Heart left ventricle (tissue), 16 donors: ENCODE measurements at regions not wholly inside any gene's neighbourhood (a gene's known extent, or its start where the extent isn't known, plus 50 kb on each side); places are given as distances from the start of the nearest gene placed in this dataset.

Experiments used
- ATAC-seq, 4 donors: fragments of 200-7000 bp; cut with Tn5 transposase; one replicate each; pipeline ENCODE4 v1.9.1; 2020 to 2022; ENCODE audit warnings: moderate library complexity in 4 of 4, mild to moderate bottlenecking in 3 of 4, moderate number of reproducible peaks in 1 of 4
- DNase-seq, 5 donors: peaks; one replicate each; pipeline ENCODE4 v3.0.0-alpha.2; 2020
- H3K27ac ChIP-seq, 12 donors: fragments of 200-600 bp; sonication (generic) in 4 of 12; one replicate each; pipeline versions ENCODE4 v1.5.0 to v1.8.0; 2016 to 2022; ENCODE audit warnings: mild to moderate bottlenecking in 2 of 12
- H3K27me3 ChIP-seq, 9 donors: fragments of 200-600 bp; sonication (generic) in 2 of 9; one replicate each; pipeline versions ENCODE4 v1.5.1 to v1.8.0; 2016 to 2022; ENCODE audit warnings: mild to moderate bottlenecking in 3 of 9
- H3K36me3 ChIP-seq, 9 donors: fragments of 200-600 bp; sonication (generic) in 2 of 9; one replicate each; pipeline versions ENCODE4 v1.5.0 to v1.8.0; 2018 to 2022; ENCODE audit warnings: mild to moderate bottlenecking in 2 of 9
- H3K4me1 ChIP-seq, 12 donors: fragments of 200-600 bp; sonication (generic) in 4 of 12; one replicate each; pipeline versions ENCODE4 v1.5.0 to v1.8.0; 2016 to 2022; ENCODE audit warnings: mild to moderate bottlenecking in 3 of 12
- H3K4me3 ChIP-seq, 12 donors: fragments of 200-600 bp; sonication (generic) in 4 of 12; one replicate each; pipeline versions ENCODE4 v1.5.0 to v1.8.0; 2017 to 2022; ENCODE audit warnings: mild to moderate bottlenecking in 9 of 12, moderate library complexity in 4 of 12
- H3K9me3 ChIP-seq, 12 donors: fragments of 200-600 bp; sonication (generic) in 4 of 12; one replicate each; pipeline versions ENCODE4 v1.5.0 to v1.8.0; 2016 to 2022; ENCODE audit warnings: mild to moderate bottlenecking in 1 of 12
- POLR2A ChIP-seq, 2 donors: fragments of 450-650 bp; IDR thresholded peaks; one replicate each; pipeline ENCODE4 v1.6.1; 2017; ENCODE audit warnings: antibody characterized with exemption in 2 of 2, mild to moderate bottlenecking in 2 of 2, moderate library complexity in 2 of 2
- WGBS, 4 donors: extraction: QIAGEN DNeasy Blood & Tissue Kit in 2 of 4; methylation state at CpG; one replicate each; pipeline versions ENCODE4 v1.1.5 to v1.1.7; 2013 to 2018; 5-methylcytosine and 5-hydroxymethylcytosine counted together
- intact Hi-C, 10 donors: fragments of 100-400 bp; cut with DNase I; formaldehyde crosslinking; loops; one replicate each; pipeline versions ENCODE4 v1.11.1 to v1.14.2; 2022
- TF ChIP-seq, protein P1 (sequence below), 12 donors: fragments of 200-600 bp; sonication (generic) in 4 of 12; IDR thresholded peaks; one replicate each; pipeline versions ENCODE4 v1.5.0 to v1.8.0; 2018 to 2022; ENCODE audit warnings: antibody characterized with exemption in 12 of 12, mild to moderate bottlenecking in 5 of 12
- donor health status: ischemic (EF 13 %, LVEDD 7.1; RV severe dilation, severe dysfunction).
- donor health status: healthy with polysubstance abuse.
- donor health status: DM: no; HTN: yes; CAD: no.
- donor health status: DM: no; HTN: no; CAD: no.
- donor health status: ischemic (EF 25% LVEDD 6.9; RV normal size, moderate dysfunction).
- donor health status: ischemic (EF 25% LVEDD 5.7; RV mildly dilated, moderate dysfunction).
- donor health status: healthy.
- donor health status: DM: yes; HTN: yes; CAD: no.
- donor health status: ischemic (EF 35%, LVEDD 5.7; RV mildly dilated, moderate dysfunction).
- donor health status: nonischemic (EF 11% LVEDD 7.7; RV severe dilation, severe dysfunction).
- donor health status: DM: yes; HTN: yes; CAD: no.
- donor health status: PGD.
- donor health status: ischemic (EF 29% LVEDD 5.4; RV normal size, mild dysfunction).
- donor health status: nonischemic (EF 23%, LVEDD 6.1; RV moderate dilation, normal function).

GRCh38 chr6:122553697-122554096, 56.5 kb upstream of the PKIB start:
- H3K4me3 ChIP-seq: no peak overlapping the region
- intact Hi-C loops: no loop called here
- no peaks in the 10 kb centered on the region for H3K27me3 ChIP-seq
- H3K27ac ChIP-seq: no peak overlapping the region
- 56 to 68% (median 58%) methylated on average over 3 of the region's 3 CpGs for WGBS, 4 donors
- TF ChIP-seq POLR2A (IDR thresholded peaks at IDR 0.05): no peak
- TF ChIP-seq, protein P1, sequence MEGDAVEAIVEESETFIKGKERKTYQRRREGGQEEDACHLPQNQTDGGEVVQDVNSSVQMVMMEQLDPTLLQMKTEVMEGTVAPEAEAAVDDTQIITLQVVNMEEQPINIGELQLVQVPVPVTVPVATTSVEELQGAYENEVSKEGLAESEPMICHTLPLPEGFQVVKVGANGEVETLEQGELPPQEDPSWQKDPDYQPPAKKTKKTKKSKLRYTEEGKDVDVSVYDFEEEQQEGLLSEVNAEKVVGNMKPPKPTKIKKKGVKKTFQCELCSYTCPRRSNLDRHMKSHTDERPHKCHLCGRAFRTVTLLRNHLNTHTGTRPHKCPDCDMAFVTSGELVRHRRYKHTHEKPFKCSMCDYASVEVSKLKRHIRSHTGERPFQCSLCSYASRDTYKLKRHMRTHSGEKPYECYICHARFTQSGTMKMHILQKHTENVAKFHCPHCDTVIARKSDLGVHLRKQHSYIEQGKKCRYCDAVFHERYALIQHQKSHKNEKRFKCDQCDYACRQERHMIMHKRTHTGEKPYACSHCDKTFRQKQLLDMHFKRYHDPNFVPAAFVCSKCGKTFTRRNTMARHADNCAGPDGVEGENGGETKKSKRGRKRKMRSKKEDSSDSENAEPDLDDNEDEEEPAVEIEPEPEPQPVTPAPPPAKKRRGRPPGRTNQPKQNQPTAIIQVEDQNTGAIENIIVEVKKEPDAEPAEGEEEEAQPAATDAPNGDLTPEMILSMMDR (IDR thresholded peaks at IDR 0.05): no peak
- no peak for DNase-seq
- no peaks in the 10 kb centered on the region for H3K36me3 ChIP-seq
- H3K9me3 ChIP-seq: peaks cover 0 to 2% (median 0%) of the 10 kb centered on the region in 12 donors
- no peaks in the 10 kb centered on the region for H3K4me1 ChIP-seq
- ATAC-seq: no peak

DNA sequence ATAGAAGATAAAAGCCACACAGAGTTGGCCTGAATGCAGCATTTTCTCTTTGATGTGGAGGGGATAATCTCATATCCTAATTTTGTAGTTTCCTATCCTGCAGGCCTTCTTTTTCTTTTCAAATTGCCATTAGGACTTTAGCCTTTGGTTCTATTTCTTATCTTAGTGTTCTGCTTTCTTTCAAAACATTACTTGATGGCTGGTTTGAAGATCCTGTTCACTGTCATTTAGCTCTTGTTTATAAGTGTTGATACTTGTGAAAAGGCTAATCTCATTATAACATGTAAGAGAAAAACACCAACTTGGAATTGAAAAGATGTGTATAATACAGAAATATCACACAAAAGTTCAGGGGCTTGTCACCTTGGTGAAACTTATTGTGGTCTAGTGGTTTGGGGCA, 54.6 kb upstream of the PKIB start:
- DNase-seq (no peak), ATAC-seq (no peak)
- H3K36me3 ChIP-seq: no peaks in the 10 kb centered on the region
- H3K27ac ChIP-seq: no peak overlapping the region
- TF ChIP-seq, protein P1 (IDR thresholded peaks at IDR 0.05): no peak
- TF ChIP-seq POLR2A (IDR thresholded peaks at IDR 0.05): no peak
- no peaks in the 10 kb centered on the region for H3K4me1 ChIP-seq
- no peak overlapping the region for H3K4me3 ChIP-seq
- intact Hi-C loops: no loop called here
- H3K27me3 ChIP-seq: no peaks in the 10 kb centered on the region
- H3K9me3 ChIP-seq: peaks cover 0 to 9% (median 0%) of the 10 kb centered on the region in 12 donors

GRCh38 chr6:122558080-122558479, 52.1 kb upstream of the PKIB start:
- no peak for ATAC-seq
- intact Hi-C loops: no loop called here

More at GRCh38 chr6:122558080-122558479, 52.1 kb upstream of the PKIB start:
- DNase-seq: no peak
- H3K27me3 ChIP-seq: no peaks in the 10 kb centered on the region
- H3K27ac ChIP-seq: no peak overlapping the region
- TF ChIP-seq, protein P1 (IDR thresholded peaks at IDR 0.05): no peak
- TF ChIP-seq POLR2A (IDR thresholded peaks at IDR 0.05): no peak
- no peak overlapping the region for H3K4me3 ChIP-seq
- H3K4me1 ChIP-seq: no peaks in the 10 kb centered on the region
- H3K36me3 ChIP-seq: no peaks in the 10 kb centered on the region
- H3K9me3 ChIP-seq: peaks cover 0 to 26% (median 0%) of the 10 kb centered on the region in 12 donors
